Smooth muscle cell (in vitro differentiated cells): ENCODE measurements at regions not wholly inside any gene's neighbourhood (a gene's known extent, or its start where the extent isn't known, plus 50 kb on each side); places are given as distances from the start of the nearest gene placed in this dataset. TPM values are rescaled to one million over a fixed set of nuclear protein-coding genes. Genes with fewer than 3 reads are reported as not detected.

Experiments used
- DNase-seq: peaks from one replicate; lab custom pipeline; 2025; ENCODE audit not compliant: unreplicated experiment; lab: John Stamatoyannopoulos, UW
- H2AFZ ChIP-seq: fragments of 200-600 bp; sonication (generic); 2 replicates; pipeline ENCODE4 v1.6.0; 2016; ENCODE audit warnings: antibody characterized with exemption, low read depth, mild to moderate bottlenecking
- H3F3A ChIP-seq: fragments of 200-600 bp; sonication (generic); 2 replicates; pipeline ENCODE4 v1.6.0; 2017; ENCODE audit warnings: antibody characterized with exemption, low read depth
- H3K27ac ChIP-seq: fragments of 200-600 bp; sonication (generic); 2 replicates; pipeline ENCODE4 v1.5.1; 2016; ENCODE audit warnings: low read depth, mild to moderate bottlenecking
- H3K27me3 ChIP-seq: fragments of 200-600 bp; sonication (generic); 2 replicates; pipeline ENCODE4 v1.6.1; 2016; ENCODE audit warnings: low read depth, mild to moderate bottlenecking
- H3K36me3 ChIP-seq: fragments of 200-600 bp; sonication (generic); 2 replicates; pipeline ENCODE4 v1.5.1; 2016; ENCODE audit warnings: low read depth
- H3K4me1 ChIP-seq: fragments of 200-600 bp; sonication (generic); 2 replicates; pipeline ENCODE4 v1.5.1; 2016; ENCODE audit warnings: low read depth
- H3K4me2 ChIP-seq: fragments of 200-600 bp; sonication (generic); 2 replicates; pipeline ENCODE4 v1.6.0; 2016; ENCODE audit warnings: mild to moderate bottlenecking
- H3K4me3 ChIP-seq: fragments of 200-600 bp; sonication (generic); 2 replicates; pipeline ENCODE4 v1.5.1; 2016; ENCODE audit warnings: mild to moderate bottlenecking
- H3K79me2 ChIP-seq: fragments of 200-600 bp; sonication (generic); 2 replicates; pipeline ENCODE4 v1.6.0; 2016; ENCODE audit warnings: low read depth, mild to moderate bottlenecking
- H3K9ac ChIP-seq: fragments of 200-600 bp; sonication (generic); 2 replicates; pipeline ENCODE4 v1.6.0; 2016; ENCODE audit warnings: low read depth
- H3K9me3 ChIP-seq: fragments of 200-600 bp; sonication (generic); replicated peaks from 2 replicates; pipeline ENCODE4 v1.5.1; 2016; ENCODE audit warnings: low read depth
- H4K20me1 ChIP-seq: fragments of 200-600 bp; sonication (generic); 2 replicates; pipeline ENCODE4 v1.6.0; 2016; ENCODE audit warnings: low read depth
- WGBS: methylation state at CpG from one replicate; pipeline ENCODE4 v1.1.7; 2016; ENCODE audit warnings: low lambda C conversion rate; 5-methylcytosine and 5-hydroxymethylcytosine counted together
- microRNA-seq: library from miRNA; unstranded; fragments of <30 nt; microRNA quantifications from one replicate; pipeline ENCODE4, GENCODE V29; 2016; ENCODE audit warnings: borderline number of aligned reads
- small RNA-seq: library from RNA; depleted of rRNA; stranded (forward); fragments of <200 nt; gene quantifications from one replicate; pipeline ENCODE3, GENCODE V24; 2014
- TF ChIP-seq, protein P1 (sequence below): fragments of 200-600 bp; sonication (generic); IDR thresholded peaks from 2 replicates; pipeline ENCODE4 v1.5.1; 2017; ENCODE audit warnings: borderline replicate concordance, mild to moderate bottlenecking, antibody characterized with exemption; ENCODE audit not compliant: insufficient read depth, poor library complexity, severe bottlenecking

GRCh38 chr1:22398656-22399420 lies 52.8 kb upstream of the ZBTB40 start:
- no peak overlapping the region for H3K27ac ChIP-seq
- H3K4me3 ChIP-seq: no peak overlapping the region
- peaks cover 45% of the 10 kb centered on the region for H3K27me3 ChIP-seq
- H4K20me1 ChIP-seq: no peaks in the 10 kb centered on the region
- no peaks in the 10 kb centered on the region for H3F3A ChIP-seq
- H3K79me2 ChIP-seq: no peaks in the 10 kb centered on the region
- TF ChIP-seq, protein P1, sequence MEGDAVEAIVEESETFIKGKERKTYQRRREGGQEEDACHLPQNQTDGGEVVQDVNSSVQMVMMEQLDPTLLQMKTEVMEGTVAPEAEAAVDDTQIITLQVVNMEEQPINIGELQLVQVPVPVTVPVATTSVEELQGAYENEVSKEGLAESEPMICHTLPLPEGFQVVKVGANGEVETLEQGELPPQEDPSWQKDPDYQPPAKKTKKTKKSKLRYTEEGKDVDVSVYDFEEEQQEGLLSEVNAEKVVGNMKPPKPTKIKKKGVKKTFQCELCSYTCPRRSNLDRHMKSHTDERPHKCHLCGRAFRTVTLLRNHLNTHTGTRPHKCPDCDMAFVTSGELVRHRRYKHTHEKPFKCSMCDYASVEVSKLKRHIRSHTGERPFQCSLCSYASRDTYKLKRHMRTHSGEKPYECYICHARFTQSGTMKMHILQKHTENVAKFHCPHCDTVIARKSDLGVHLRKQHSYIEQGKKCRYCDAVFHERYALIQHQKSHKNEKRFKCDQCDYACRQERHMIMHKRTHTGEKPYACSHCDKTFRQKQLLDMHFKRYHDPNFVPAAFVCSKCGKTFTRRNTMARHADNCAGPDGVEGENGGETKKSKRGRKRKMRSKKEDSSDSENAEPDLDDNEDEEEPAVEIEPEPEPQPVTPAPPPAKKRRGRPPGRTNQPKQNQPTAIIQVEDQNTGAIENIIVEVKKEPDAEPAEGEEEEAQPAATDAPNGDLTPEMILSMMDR: no peak
- H2AFZ ChIP-seq: no peak overlapping the region
- WGBS: 76% methylated on average over 11 of the region's 11 CpGs
- H3K4me1 ChIP-seq: no peaks in the 10 kb centered on the region
- H3K9me3 ChIP-seq: no peaks in the 10 kb centered on the region
- H3K36me3 ChIP-seq: no peaks in the 10 kb centered on the region
- no peak overlapping the region for H3K9ac ChIP-seq
- no peak overlapping the region for H3K4me2 ChIP-seq
- no peak for DNase-seq

DNA sequence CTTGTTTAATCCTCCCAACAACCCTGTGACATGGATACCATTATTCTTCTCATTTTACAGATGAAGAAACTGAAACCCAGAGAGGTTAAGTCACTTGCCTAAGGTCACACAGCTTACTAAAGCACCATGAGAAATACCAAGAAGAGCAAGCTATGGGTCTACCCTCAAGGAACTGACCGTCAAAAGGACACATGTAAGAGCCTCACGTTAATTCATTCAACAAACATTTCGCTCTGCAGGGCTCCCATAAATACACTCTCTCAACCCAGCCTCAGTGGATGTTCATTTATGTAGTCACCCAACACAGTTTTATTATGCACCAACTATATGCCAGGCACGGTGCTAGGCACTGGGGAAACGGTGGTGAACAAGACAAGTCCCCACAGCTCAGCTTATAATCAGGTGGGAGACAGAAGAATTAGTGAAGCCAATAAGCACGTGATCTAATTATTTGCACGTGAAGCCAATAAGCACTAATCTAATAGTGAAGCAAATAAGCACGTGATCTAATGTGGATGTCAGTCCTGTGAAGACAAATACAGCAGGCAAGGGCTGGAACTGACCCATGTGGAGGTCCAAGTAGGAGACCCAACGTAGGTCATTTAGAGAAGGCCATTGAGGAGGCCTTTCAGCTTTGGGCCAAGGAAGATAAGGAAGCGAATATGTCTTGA lies 52.1 kb upstream of the ZBTB40 start:
- TF ChIP-seq, protein P1: no peak
- H3K4me3 ChIP-seq: no peak overlapping the region
- no peaks in the 10 kb centered on the region for H3K79me2 ChIP-seq
- H2AFZ ChIP-seq: no peak overlapping the region
- H3K9ac ChIP-seq: no peak overlapping the region
- H3K27ac ChIP-seq: no peak overlapping the region
- H3K4me1 ChIP-seq: no peaks in the 10 kb centered on the region
- H3F3A ChIP-seq: no peaks in the 10 kb centered on the region
- DNase-seq: no peak
- 84% methylated on average over 10 of the region's 10 CpGs for WGBS
- H3K36me3 ChIP-seq: no peaks in the 10 kb centered on the region
- H3K27me3 ChIP-seq: peaks cover 49% of the 10 kb centered on the region
- no peaks in the 10 kb centered on the region for H3K9me3 ChIP-seq
- no peak overlapping the region for H3K4me2 ChIP-seq
- H4K20me1 ChIP-seq: no peaks in the 10 kb centered on the region

Small RNAs in the stretch of these regions (microRNA-seq; reads per million reads assigned to microRNA genes)
- gene MIR4418: not detected

Small RNAs in the stretch of these regions (small RNA-seq; reads per million reads assigned to genes)
- not detected for gene MIR4418
